HL-60 (cell line): ENCODE measurements at regions not wholly inside any gene's neighbourhood (a gene's known extent, or its start where the extent isn't known, plus 50 kb on each side); places are given as distances from the start of the nearest gene placed in this dataset.

Source experiments
- DNase-seq, 2 experiments: peaks; one replicate each; pipeline ENCODE4 v3.0.0-alpha.2; 2010 to 2020; ENCODE audit warnings: low read depth in 1 of 2, low spot score in 1 of 2
- H3K27ac ChIP-seq: fragments of 250-450 bp; sonication (Bioruptor Pico); replicated peaks from 2 replicates; pipeline ENCODE4 v1.5.1; 2020; ENCODE audit warnings: mild to moderate bottlenecking, moderate library complexity
- H3K27me3 ChIP-seq: fragments of 250-450 bp; sonication (Bioruptor Pico); 2 replicates; pipeline ENCODE4 v1.5.1; 2021; ENCODE audit warnings: mild to moderate bottlenecking, moderate library complexity; ENCODE audit not compliant: insufficient read depth, poor library complexity, severe bottlenecking
- H3K4me3 ChIP-seq: replicated peaks from 2 replicates; pipeline ENCODE4 v1.5.1; 2011; ENCODE audit warnings: mild to moderate bottlenecking, control low read depth, low read length; ENCODE audit not compliant: insufficient read depth
- GABPA ChIP-seq: IDR thresholded peaks from 2 replicates; pipeline ENCODE4 v1.6.1; 2012; ENCODE audit warnings: low read depth
- POLR2AphosphoS5 ChIP-seq: IDR thresholded peaks from 2 replicates; pipeline ENCODE4 v1.6.1; 2012; ENCODE audit warnings: low read depth
- REST ChIP-seq: IDR thresholded peaks from 2 replicates; pipeline ENCODE4 v1.6.1; 2012; ENCODE audit warnings: low read depth; ENCODE audit not compliant: insufficient replicate concordance
- SPI1 ChIP-seq: IDR thresholded peaks from 2 replicates; pipeline ENCODE4 v1.6.1; 2012; ENCODE audit warnings: low read depth, mild to moderate bottlenecking, borderline replicate concordance
- TF ChIP-seq, protein P1 (sequence below): IDR thresholded peaks from one replicate; pipeline ENCODE4 v1.5.1; 2011; ENCODE audit warnings: low read length, control low read depth, inconsistent platforms; ENCODE audit not compliant: insufficient read depth

- TF ChIP-seq, protein P1, sequence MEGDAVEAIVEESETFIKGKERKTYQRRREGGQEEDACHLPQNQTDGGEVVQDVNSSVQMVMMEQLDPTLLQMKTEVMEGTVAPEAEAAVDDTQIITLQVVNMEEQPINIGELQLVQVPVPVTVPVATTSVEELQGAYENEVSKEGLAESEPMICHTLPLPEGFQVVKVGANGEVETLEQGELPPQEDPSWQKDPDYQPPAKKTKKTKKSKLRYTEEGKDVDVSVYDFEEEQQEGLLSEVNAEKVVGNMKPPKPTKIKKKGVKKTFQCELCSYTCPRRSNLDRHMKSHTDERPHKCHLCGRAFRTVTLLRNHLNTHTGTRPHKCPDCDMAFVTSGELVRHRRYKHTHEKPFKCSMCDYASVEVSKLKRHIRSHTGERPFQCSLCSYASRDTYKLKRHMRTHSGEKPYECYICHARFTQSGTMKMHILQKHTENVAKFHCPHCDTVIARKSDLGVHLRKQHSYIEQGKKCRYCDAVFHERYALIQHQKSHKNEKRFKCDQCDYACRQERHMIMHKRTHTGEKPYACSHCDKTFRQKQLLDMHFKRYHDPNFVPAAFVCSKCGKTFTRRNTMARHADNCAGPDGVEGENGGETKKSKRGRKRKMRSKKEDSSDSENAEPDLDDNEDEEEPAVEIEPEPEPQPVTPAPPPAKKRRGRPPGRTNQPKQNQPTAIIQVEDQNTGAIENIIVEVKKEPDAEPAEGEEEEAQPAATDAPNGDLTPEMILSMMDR, result no peak
- TF ChIP-seq SPI1 (no peak), POLR2AphosphoS5 (no peak), REST (no peak), GABPA (no peak)
- DNase-seq, result no peak
- no peak overlapping the region for H3K27ac ChIP-seq
These were observed 104.8 kb upstream of the MC3R start for GRCh38 chr20:56143759-56144158.

GRCh38 chr20:56151834-56152233, 96.7 kb upstream of the MC3R start:
- no peak overlapping the region for H3K27ac ChIP-seq
- no peak for DNase-seq
- no peak for TF ChIP-seq GABPA
- no peak for TF ChIP-seq POLR2AphosphoS5
- no peak for TF ChIP-seq SPI1
- TF ChIP-seq, protein P1, result no peak
- no peak for TF ChIP-seq REST
- no peak overlapping the region for H3K4me3 ChIP-seq
- H3K27me3 ChIP-seq, result peaks cover 2% of the 10 kb centered on the region

More at GRCh38 chr20:56143759-56144158, 104.8 kb upstream of the MC3R start:
- Histone ChIP-seq H3K4me3 (no peak overlapping the region), H3K27me3 (no peaks in the 10 kb centered on the region)

- TF ChIP-seq, protein P1, result no peak
- TF ChIP-seq REST (no peak), SPI1 (no peak), GABPA (no peak), POLR2AphosphoS5 (no peak)
- no peak overlapping the region for H3K27ac ChIP-seq
- no peak for DNase-seq
- H3K4me3 ChIP-seq, result no peak overlapping the region
- peaks cover 2% of the 10 kb centered on the region for H3K27me3 ChIP-seq
These were observed 94.6 kb upstream of the MC3R start for GRCh38 chr20:56153926-56154325.
